ENCODE measurements at regions not wholly inside any gene's neighbourhood (a gene's known extent, or its start where the extent isn't known, plus 50 kb on each side); places are given as distances from the start of the nearest gene placed in this dataset.

GRCh38 chr2:207422380-207422779 is 107.4 kb upstream of the CREB1 start:
- no peak overlapping the region for H3K9ac ChIP-seq (ENCODE audit: low read length)
- no peaks in the 10 kb centered on the region for H3K36me3 ChIP-seq (ENCODE audit: insufficient read depth, low read length)
- TF ChIP-seq EP300 (conservative IDR thresholded peaks at IDR 0.05; ENCODE audit: poor library complexity, severe bottlenecking) (no peak), POLR2AphosphoS5 (IDR thresholded peaks at IDR 0.05) (no peak), TAF1 (IDR thresholded peaks at IDR 0.05; ENCODE audit: low read depth) (no peak), EZH2 (IDR thresholded peaks at IDR 0.05; ENCODE audit: borderline replicate concordance, insufficient read depth, low read length, poor library complexity, severe bottlenecking) (no peak), SMC3 (conservative IDR thresholded peaks at IDR 0.05; ENCODE audit: poor library complexity) (no peak)
- TF ChIP-seq, protein P1, sequence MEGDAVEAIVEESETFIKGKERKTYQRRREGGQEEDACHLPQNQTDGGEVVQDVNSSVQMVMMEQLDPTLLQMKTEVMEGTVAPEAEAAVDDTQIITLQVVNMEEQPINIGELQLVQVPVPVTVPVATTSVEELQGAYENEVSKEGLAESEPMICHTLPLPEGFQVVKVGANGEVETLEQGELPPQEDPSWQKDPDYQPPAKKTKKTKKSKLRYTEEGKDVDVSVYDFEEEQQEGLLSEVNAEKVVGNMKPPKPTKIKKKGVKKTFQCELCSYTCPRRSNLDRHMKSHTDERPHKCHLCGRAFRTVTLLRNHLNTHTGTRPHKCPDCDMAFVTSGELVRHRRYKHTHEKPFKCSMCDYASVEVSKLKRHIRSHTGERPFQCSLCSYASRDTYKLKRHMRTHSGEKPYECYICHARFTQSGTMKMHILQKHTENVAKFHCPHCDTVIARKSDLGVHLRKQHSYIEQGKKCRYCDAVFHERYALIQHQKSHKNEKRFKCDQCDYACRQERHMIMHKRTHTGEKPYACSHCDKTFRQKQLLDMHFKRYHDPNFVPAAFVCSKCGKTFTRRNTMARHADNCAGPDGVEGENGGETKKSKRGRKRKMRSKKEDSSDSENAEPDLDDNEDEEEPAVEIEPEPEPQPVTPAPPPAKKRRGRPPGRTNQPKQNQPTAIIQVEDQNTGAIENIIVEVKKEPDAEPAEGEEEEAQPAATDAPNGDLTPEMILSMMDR (IDR thresholded peaks at IDR 0.05; ENCODE audit: poor library complexity, severe bottlenecking), result no peak
- TF ChIP-seq, protein P2, sequence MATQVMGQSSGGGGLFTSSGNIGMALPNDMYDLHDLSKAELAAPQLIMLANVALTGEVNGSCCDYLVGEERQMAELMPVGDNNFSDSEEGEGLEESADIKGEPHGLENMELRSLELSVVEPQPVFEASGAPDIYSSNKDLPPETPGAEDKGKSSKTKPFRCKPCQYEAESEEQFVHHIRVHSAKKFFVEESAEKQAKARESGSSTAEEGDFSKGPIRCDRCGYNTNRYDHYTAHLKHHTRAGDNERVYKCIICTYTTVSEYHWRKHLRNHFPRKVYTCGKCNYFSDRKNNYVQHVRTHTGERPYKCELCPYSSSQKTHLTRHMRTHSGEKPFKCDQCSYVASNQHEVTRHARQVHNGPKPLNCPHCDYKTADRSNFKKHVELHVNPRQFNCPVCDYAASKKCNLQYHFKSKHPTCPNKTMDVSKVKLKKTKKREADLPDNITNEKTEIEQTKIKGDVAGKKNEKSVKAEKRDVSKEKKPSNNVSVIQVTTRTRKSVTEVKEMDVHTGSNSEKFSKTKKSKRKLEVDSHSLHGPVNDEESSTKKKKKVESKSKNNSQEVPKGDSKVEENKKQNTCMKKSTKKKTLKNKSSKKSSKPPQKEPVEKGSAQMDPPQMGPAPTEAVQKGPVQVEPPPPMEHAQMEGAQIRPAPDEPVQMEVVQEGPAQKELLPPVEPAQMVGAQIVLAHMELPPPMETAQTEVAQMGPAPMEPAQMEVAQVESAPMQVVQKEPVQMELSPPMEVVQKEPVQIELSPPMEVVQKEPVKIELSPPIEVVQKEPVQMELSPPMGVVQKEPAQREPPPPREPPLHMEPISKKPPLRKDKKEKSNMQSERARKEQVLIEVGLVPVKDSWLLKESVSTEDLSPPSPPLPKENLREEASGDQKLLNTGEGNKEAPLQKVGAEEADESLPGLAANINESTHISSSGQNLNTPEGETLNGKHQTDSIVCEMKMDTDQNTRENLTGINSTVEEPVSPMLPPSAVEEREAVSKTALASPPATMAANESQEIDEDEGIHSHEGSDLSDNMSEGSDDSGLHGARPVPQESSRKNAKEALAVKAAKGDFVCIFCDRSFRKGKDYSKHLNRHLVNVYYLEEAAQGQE (IDR thresholded peaks at IDR 0.05; ENCODE audit: borderline replicate concordance), result no peak
- H3K27me3 ChIP-seq (ENCODE audit: insufficient read depth, low read depth, low read length), result no peaks in the 10 kb centered on the region
- no peaks in the 10 kb centered on the region for H4K20me1 ChIP-seq (ENCODE audit: insufficient read depth)
- no peaks in the 10 kb centered on the region for H3K79me2 ChIP-seq (replicated peaks; ENCODE audit: insufficient read depth, low read length)
- H3K27ac ChIP-seq (ENCODE audit: low read length), result no peak overlapping the region
- no peak overlapping the region for H3K4me2 ChIP-seq (ENCODE audit: low read length)
- H2AFZ ChIP-seq (ENCODE audit: low read depth, low read length), result no peak overlapping the region
- no peaks in the 10 kb centered on the region for H3K9me2 ChIP-seq (ENCODE audit: insufficient read depth, low read length)
- no peak overlapping the region for H3K4me3 ChIP-seq (ENCODE audit: low read length)
- no peaks in the 10 kb centered on the region for H3K9me3 ChIP-seq (ENCODE audit: low read length)
- H3F3A ChIP-seq (ENCODE audit: insufficient read depth, low read length, poor library complexity, severe bottlenecking), result peaks cover 7% of the 10 kb centered on the region

GRCh38 chr2:207423886-207424285 is 105.9 kb upstream of the CREB1 start:
- no peak overlapping the region for H3K27ac ChIP-seq (ENCODE audit: low read length)
- H3K9me2 ChIP-seq (ENCODE audit: insufficient read depth, low read length), result no peaks in the 10 kb centered on the region
- no peaks in the 10 kb centered on the region for H3K36me3 ChIP-seq (ENCODE audit: insufficient read depth, low read length)
- H3K4me2 ChIP-seq (ENCODE audit: low read length), result no peak overlapping the region
- H4K20me1 ChIP-seq (ENCODE audit: insufficient read depth), result no peaks in the 10 kb centered on the region
- no peaks in the 10 kb centered on the region for H3K27me3 ChIP-seq (ENCODE audit: insufficient read depth, low read depth, low read length)
- no peak overlapping the region for H3K4me3 ChIP-seq (ENCODE audit: low read length)
- no peak overlapping the region for H3K9ac ChIP-seq (ENCODE audit: low read length)
- TF ChIP-seq SMC3 (conservative IDR thresholded peaks at IDR 0.05; ENCODE audit: poor library complexity) (no peak), MXI1 (conservative IDR thresholded peaks at IDR 0.05; ENCODE audit: poor library complexity, severe bottlenecking) (no peak), EP300 (conservative IDR thresholded peaks at IDR 0.05; ENCODE audit: poor library complexity, severe bottlenecking) (no peak), TAF1 (IDR thresholded peaks at IDR 0.05; ENCODE audit: low read depth) (no peak), EZH2 (IDR thresholded peaks at IDR 0.05; ENCODE audit: borderline replicate concordance, insufficient read depth, low read length, poor library complexity, severe bottlenecking) (no peak), POLR2AphosphoS5 (IDR thresholded peaks at IDR 0.05) (no peak), RAD21 (conservative IDR thresholded peaks at IDR 0.05) (no peak)
- TF ChIP-seq, protein P2 (IDR thresholded peaks at IDR 0.05; ENCODE audit: borderline replicate concordance), result no peak
- TF ChIP-seq, protein P1 (IDR thresholded peaks at IDR 0.05; ENCODE audit: poor library complexity, severe bottlenecking), result no peak
- no peaks in the 10 kb centered on the region for H3K79me2 ChIP-seq (replicated peaks; ENCODE audit: insufficient read depth, low read length)
- no peaks in the 10 kb centered on the region for H3K9me3 ChIP-seq (ENCODE audit: low read length)
- H2AFZ ChIP-seq (ENCODE audit: low read depth, low read length), result no peak overlapping the region
- peaks cover 2% of the 10 kb centered on the region for H3F3A ChIP-seq (ENCODE audit: insufficient read depth, low read length, poor library complexity, severe bottlenecking)
